MM.1S (cell line): ENCODE measurements at regions not wholly inside any gene's neighbourhood (a gene's known extent, or its start where the extent isn't known, plus 50 kb on each side); places are given as distances from the start of the nearest gene placed in this dataset.

Experiments used
- EZH2 ChIP-seq: fragments of 300-600 bp; sonication (generic); optimal IDR thresholded peaks from 2 replicates; pipeline ENCODE3; 2017; ENCODE audit warnings: low read depth, mild to moderate bottlenecking, antibody characterized with exemption, low read length, mixed read lengths
- TF ChIP-seq, protein P1 (sequence below): fragments of 300-600 bp; sonication (generic); IDR thresholded peaks from 2 replicates; pipeline ENCODE4 v1.5.1; 2016; ENCODE audit warnings: antibody characterized with exemption, low read length, mixed read lengths

GRCh38 chr20:40946451-40946850, 82.2 kb upstream of the TOP1 start:
- TF ChIP-seq, protein P1, sequence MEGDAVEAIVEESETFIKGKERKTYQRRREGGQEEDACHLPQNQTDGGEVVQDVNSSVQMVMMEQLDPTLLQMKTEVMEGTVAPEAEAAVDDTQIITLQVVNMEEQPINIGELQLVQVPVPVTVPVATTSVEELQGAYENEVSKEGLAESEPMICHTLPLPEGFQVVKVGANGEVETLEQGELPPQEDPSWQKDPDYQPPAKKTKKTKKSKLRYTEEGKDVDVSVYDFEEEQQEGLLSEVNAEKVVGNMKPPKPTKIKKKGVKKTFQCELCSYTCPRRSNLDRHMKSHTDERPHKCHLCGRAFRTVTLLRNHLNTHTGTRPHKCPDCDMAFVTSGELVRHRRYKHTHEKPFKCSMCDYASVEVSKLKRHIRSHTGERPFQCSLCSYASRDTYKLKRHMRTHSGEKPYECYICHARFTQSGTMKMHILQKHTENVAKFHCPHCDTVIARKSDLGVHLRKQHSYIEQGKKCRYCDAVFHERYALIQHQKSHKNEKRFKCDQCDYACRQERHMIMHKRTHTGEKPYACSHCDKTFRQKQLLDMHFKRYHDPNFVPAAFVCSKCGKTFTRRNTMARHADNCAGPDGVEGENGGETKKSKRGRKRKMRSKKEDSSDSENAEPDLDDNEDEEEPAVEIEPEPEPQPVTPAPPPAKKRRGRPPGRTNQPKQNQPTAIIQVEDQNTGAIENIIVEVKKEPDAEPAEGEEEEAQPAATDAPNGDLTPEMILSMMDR: no peak
- no peak for TF ChIP-seq EZH2
